Panc1 (cell line): ENCODE measurements at regions not wholly inside any gene's neighbourhood (a gene's known extent, or its start where the extent isn't known, plus 50 kb on each side); places are given as distances from the start of the nearest gene placed in this dataset.

Experiments used
- ATAC-seq: fragments of 200-7000 bp; cut with Tn5 transposase; 2 replicates; pipeline ENCODE4 v1.9.1; 2020; ENCODE audit warnings: mild to moderate bottlenecking, moderate library complexity
- BruUV-seq: library from RNA; stranded (reverse); fragments of 400-500 nt; replicated peaks from 2 replicates; lab custom pipeline; 2021; lab: Mats Ljungman, UMichigan
- CTCF ChIA-PET: fragments of 300-600 bp; sonication (Branson Sonifier 250); formaldehyde crosslinking; loops from one replicate; lab custom pipeline; 2022; ENCODE audit warnings: antibody characterized with exemption; lab: Charles Lee
- POLR2A ChIA-PET: fragments of 300-600 bp; sonication (Branson Sonifier 250); formaldehyde crosslinking; loops from one replicate; lab custom pipeline; 2022; ENCODE audit warnings: antibody characterized with exemption; lab: Charles Lee
- DNase-seq: peaks from one replicate; pipeline ENCODE4 v3.0.0-alpha.2; 2010; ENCODE audit warnings: low read depth, low spot score
- H3K27ac ChIP-seq: 2 replicates; pipeline ENCODE4 v1.5.1; 2011; ENCODE audit warnings: mild to moderate bottlenecking, low read length, inconsistent platforms
- H3K27me3 ChIP-seq: fragments of 200-500 bp; sonication (Bioruptor generic); 2 replicates; pipeline ENCODE4 v1.6.0; 2014; ENCODE audit warnings: low read length, inconsistent platforms; ENCODE audit not compliant: control insufficient read depth, insufficient read depth
- H3K36me3 ChIP-seq: fragments of 200-500 bp; sonication (Bioruptor generic); 2 replicates; pipeline ENCODE4 v1.5.1; 2014; ENCODE audit warnings: inconsistent platforms, mild to moderate bottlenecking, low read length, moderate library complexity; ENCODE audit not compliant: control insufficient read depth, insufficient read depth
- H3K4me1 ChIP-seq: 2 replicates; pipeline ENCODE4 v1.5.1; 2011; ENCODE audit warnings: inconsistent platforms, mild to moderate bottlenecking, low read length, moderate library complexity; ENCODE audit not compliant: control insufficient read depth, insufficient read depth
- H3K4me3 ChIP-seq, 2 experiments: 2 replicates each; pipeline ENCODE4 v1.5.1; 2011 to 2012; ENCODE audit warnings: low read depth in 2 of 2, low read length in 2 of 2, mild to moderate bottlenecking in 2 of 2, inconsistent platforms in 1 of 2, moderate library complexity in 1 of 2
- H3K9me3 ChIP-seq: fragments of 200-500 bp; sonication (Bioruptor generic); 2 replicates; pipeline ENCODE4 v1.5.1; 2014; ENCODE audit warnings: low read depth, mild to moderate bottlenecking, inconsistent platforms, low read length, moderate library complexity; ENCODE audit not compliant: control insufficient read depth, insufficient read depth
- POLR2AphosphoS5 ChIP-seq: IDR thresholded peaks from 2 replicates; pipeline ENCODE4 v1.6.1; 2012; ENCODE audit warnings: mild to moderate bottlenecking, low read depth, low read length, moderate library complexity
- SIN3A ChIP-seq: IDR thresholded peaks from 2 replicates; pipeline ENCODE4 v1.6.1; 2012; ENCODE audit warnings: low read depth, mild to moderate bottlenecking, low read length, moderate library complexity, borderline replicate concordance; ENCODE audit not compliant: insufficient read depth
- TCF7L2 ChIP-seq: IDR thresholded peaks from 2 replicates; pipeline ENCODE4 v1.6.1; 2011; ENCODE audit warnings: mild to moderate bottlenecking, low read depth, low read length, inconsistent platforms
- in situ Hi-C: cut with HindIII; loops from 2 replicates; pipeline ENCODE4 v1.10.0; 2016; ENCODE audit warnings: low sequenced_read_pairs, low pct_unique_long_range_greater_than_20kb
- intact Hi-C: fragments of 100-400 bp; cut with micrococcal nuclease; formaldehyde crosslinking; loops from one replicate; pipeline ENCODE4 v1.10.0; 2022; ENCODE audit not compliant: unreplicated experiment
- TF ChIP-seq, protein P1 (sequence below), 2 experiments: IDR thresholded peaks; 2 replicates each; pipeline ENCODE4 v1.6.1; 2011 to 2012; ENCODE audit warnings: low read depth in 2 of 2, control low read depth in 1 of 2, low read length in 1 of 2, mild to moderate bottlenecking in 1 of 2, moderate library complexity in 1 of 2; ENCODE audit not compliant: insufficient read depth in 1 of 2
- TF ChIP-seq, protein P2 (sequence below): fragments of 450-650 bp; IDR thresholded peaks from 2 replicates; pipeline ENCODE4 v1.5.1; 2017; ENCODE audit warnings: mild to moderate bottlenecking

DNA sequence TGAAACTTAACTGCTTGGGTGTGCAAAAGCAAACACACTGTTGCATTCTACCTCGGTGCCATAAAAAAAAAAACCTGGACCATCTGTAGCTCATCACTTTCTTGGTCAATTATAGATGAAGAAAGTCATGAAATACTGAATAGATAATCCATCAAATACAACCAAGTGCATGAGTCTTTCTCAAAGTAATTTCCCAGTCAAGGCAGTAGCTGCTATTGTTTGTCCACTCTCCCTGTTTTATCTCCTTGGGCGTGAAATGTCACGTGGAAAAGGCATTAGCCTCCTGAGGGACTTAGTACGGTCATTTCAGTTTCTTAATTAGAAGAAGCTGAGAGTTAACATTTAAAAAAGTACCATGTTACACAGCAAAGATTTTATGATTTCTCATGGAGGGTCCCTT, 1697.9 kb downstream of the PCDH9 start:
- CTCF ChIA-PET, result no interaction called here
- no peaks in the 10 kb centered on the region for H3K36me3 ChIP-seq
- no peaks in the 10 kb centered on the region for H3K4me1 ChIP-seq
- DNase-seq, result no peak
- no peak for ATAC-seq
- POLR2A ChIA-PET, result no interaction called here
- H3K4me3 ChIP-seq, result no peak overlapping the region
- in situ Hi-C loops, result no loop called here
- H3K9me3 ChIP-seq, result no peaks in the 10 kb centered on the region
- no peak overlapping the region for H3K27ac ChIP-seq
- intact Hi-C loops, result no loop called here
- TF ChIP-seq, protein P1, sequence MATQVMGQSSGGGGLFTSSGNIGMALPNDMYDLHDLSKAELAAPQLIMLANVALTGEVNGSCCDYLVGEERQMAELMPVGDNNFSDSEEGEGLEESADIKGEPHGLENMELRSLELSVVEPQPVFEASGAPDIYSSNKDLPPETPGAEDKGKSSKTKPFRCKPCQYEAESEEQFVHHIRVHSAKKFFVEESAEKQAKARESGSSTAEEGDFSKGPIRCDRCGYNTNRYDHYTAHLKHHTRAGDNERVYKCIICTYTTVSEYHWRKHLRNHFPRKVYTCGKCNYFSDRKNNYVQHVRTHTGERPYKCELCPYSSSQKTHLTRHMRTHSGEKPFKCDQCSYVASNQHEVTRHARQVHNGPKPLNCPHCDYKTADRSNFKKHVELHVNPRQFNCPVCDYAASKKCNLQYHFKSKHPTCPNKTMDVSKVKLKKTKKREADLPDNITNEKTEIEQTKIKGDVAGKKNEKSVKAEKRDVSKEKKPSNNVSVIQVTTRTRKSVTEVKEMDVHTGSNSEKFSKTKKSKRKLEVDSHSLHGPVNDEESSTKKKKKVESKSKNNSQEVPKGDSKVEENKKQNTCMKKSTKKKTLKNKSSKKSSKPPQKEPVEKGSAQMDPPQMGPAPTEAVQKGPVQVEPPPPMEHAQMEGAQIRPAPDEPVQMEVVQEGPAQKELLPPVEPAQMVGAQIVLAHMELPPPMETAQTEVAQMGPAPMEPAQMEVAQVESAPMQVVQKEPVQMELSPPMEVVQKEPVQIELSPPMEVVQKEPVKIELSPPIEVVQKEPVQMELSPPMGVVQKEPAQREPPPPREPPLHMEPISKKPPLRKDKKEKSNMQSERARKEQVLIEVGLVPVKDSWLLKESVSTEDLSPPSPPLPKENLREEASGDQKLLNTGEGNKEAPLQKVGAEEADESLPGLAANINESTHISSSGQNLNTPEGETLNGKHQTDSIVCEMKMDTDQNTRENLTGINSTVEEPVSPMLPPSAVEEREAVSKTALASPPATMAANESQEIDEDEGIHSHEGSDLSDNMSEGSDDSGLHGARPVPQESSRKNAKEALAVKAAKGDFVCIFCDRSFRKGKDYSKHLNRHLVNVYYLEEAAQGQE (IDR thresholded peaks at IDR 0.05; ENCODE audit: insufficient read depth in 1 of 2, low read depth in 2 of 2, low read length in 1 of 2), result no peak
- TF ChIP-seq, protein P2, sequence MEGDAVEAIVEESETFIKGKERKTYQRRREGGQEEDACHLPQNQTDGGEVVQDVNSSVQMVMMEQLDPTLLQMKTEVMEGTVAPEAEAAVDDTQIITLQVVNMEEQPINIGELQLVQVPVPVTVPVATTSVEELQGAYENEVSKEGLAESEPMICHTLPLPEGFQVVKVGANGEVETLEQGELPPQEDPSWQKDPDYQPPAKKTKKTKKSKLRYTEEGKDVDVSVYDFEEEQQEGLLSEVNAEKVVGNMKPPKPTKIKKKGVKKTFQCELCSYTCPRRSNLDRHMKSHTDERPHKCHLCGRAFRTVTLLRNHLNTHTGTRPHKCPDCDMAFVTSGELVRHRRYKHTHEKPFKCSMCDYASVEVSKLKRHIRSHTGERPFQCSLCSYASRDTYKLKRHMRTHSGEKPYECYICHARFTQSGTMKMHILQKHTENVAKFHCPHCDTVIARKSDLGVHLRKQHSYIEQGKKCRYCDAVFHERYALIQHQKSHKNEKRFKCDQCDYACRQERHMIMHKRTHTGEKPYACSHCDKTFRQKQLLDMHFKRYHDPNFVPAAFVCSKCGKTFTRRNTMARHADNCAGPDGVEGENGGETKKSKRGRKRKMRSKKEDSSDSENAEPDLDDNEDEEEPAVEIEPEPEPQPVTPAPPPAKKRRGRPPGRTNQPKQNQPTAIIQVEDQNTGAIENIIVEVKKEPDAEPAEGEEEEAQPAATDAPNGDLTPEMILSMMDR, result no peak
- TF ChIP-seq TCF7L2 (no peak), POLR2AphosphoS5 (no peak), SIN3A (no peak)
- no TSS peak for BruUV-seq
- H3K27me3 ChIP-seq, result no peaks in the 10 kb centered on the region

DNA sequence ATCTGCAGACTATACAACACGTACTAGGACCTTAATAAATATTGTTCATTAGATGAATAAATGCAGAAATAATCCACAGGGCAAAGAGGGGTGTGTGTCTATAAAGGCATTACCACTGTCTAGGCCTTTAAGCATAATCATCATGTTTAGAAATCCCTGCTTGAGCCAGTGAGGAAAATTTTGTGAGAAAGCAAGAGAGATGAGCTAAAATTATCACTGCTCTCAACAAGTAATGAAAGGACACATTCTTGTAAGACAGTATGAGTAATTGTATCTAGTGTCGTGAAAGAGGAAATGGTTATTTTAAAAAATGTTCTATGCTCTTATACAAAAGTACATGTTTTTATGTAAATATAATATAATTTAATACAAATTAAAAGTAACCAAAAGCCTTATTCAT, 1699.4 kb downstream of the PCDH9 start:
- Histone ChIP-seq H3K9me3 (no peaks in the 10 kb centered on the region), H3K4me3 (no peak overlapping the region), H3K27ac (no peak overlapping the region), H3K4me1 (no peaks in the 10 kb centered on the region), H3K36me3 (no peaks in the 10 kb centered on the region), H3K27me3 (no peaks in the 10 kb centered on the region)
- no TSS peak for BruUV-seq
- in situ Hi-C loops, result no loop called here
- ChIA-PET CTCF (no interaction called here), POLR2A (no interaction called here)
- DNase-seq (no peak), ATAC-seq (no peak)
- TF ChIP-seq, protein P1 (IDR thresholded peaks at IDR 0.05; ENCODE audit: insufficient read depth in 1 of 2, low read depth in 2 of 2, low read length in 1 of 2), result no peak
- TF ChIP-seq TCF7L2, result no peak
- TF ChIP-seq POLR2AphosphoS5, result no peak
- TF ChIP-seq, protein P2, result no peak
- no peak for TF ChIP-seq SIN3A
- intact Hi-C loops, result no loop called here
